Body of pancreas (tissue), 4 donors: ENCODE measurements at regions not wholly inside any gene's neighbourhood (a gene's known extent, or its start where the extent isn't known, plus 50 kb on each side); places are given as distances from the start of the nearest gene placed in this dataset.

ENCODE experiments used
- POLR2A ChIP-seq, 3 donors: fragments of 450-650 bp; IDR thresholded peaks; one replicate each; pipeline ENCODE4 v1.6.1; 2016; ENCODE audit warnings: antibody characterized with exemption in 3 of 3, mild to moderate bottlenecking in 2 of 3
- TF ChIP-seq, protein P1 (sequence below), 7 experiments: fragments of 450-650 bp in 4 of 7; fragments of 200-600 bp in 3 of 7; sonication (generic) in 3 of 7; IDR thresholded peaks; one replicate each; pipeline ENCODE4 v1.5.1; 2016 to 2019; ENCODE audit warnings: antibody characterized with exemption in 7 of 7

DNA sequence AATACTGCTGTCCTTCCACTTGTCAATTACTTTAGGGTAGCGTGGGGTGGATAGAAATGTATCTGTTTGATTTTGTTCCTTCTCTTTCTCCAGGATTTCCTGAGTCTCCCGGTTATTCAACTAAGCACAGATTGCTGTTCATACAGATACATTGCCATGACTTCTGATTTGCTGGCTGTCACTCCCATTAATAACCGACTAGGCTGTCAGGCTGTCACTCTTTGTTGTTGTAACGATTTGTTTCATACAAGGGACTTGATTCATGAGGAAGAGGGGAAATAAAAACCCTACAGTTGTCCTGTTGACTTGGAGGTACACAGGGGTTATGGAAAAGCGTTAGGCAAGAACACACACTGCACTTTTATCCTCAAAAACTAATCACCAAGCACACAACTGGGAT lies 302.7 kb upstream of the SMIM21 start:
- TF ChIP-seq, protein P1, sequence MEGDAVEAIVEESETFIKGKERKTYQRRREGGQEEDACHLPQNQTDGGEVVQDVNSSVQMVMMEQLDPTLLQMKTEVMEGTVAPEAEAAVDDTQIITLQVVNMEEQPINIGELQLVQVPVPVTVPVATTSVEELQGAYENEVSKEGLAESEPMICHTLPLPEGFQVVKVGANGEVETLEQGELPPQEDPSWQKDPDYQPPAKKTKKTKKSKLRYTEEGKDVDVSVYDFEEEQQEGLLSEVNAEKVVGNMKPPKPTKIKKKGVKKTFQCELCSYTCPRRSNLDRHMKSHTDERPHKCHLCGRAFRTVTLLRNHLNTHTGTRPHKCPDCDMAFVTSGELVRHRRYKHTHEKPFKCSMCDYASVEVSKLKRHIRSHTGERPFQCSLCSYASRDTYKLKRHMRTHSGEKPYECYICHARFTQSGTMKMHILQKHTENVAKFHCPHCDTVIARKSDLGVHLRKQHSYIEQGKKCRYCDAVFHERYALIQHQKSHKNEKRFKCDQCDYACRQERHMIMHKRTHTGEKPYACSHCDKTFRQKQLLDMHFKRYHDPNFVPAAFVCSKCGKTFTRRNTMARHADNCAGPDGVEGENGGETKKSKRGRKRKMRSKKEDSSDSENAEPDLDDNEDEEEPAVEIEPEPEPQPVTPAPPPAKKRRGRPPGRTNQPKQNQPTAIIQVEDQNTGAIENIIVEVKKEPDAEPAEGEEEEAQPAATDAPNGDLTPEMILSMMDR (IDR thresholded peaks at IDR 0.05): no peak
- TF ChIP-seq POLR2A (IDR thresholded peaks at IDR 0.05): no peak
